ENCODE measurements at regions not wholly inside any gene's neighbourhood (a gene's known extent, or its start where the extent isn't known, plus 50 kb on each side); places are given as distances from the start of the nearest gene placed in this dataset.
"Not testable (repeated sequence)": the region's sequence is repeated elsewhere in the genome, so short reads cannot be mapped to it uniquely, and the experiment has no call there.

GRCh38 chr1:143764831-143765230, 207.0 kb downstream of the FAM72C start:
- DNase-seq (ENCODE audit: low spot score); H3K4me3 ChIP-seq (ENCODE audit: severe bottlenecking); ATAC-seq (ENCODE audit: low read depth); H3K27me3 ChIP-seq (ENCODE audit: insufficient read depth, poor library complexity, severe bottlenecking); H3K9me3 ChIP-seq (ENCODE audit: severe bottlenecking); H3K36me3 ChIP-seq (ENCODE audit: low read depth); H3K4me1 ChIP-seq (ENCODE audit: insufficient read depth, poor library complexity, severe bottlenecking); H3K27ac ChIP-seq (ENCODE audit: poor library complexity, severe bottlenecking): not testable (repeated sequence)

GRCh38 chr1:143760366-143760765, 211.4 kb downstream of the FAM72C start:
- not testable (repeated sequence) for H3K9me3 ChIP-seq (ENCODE audit: severe bottlenecking); H3K4me1 ChIP-seq (ENCODE audit: insufficient read depth, poor library complexity, severe bottlenecking); ATAC-seq (ENCODE audit: low read depth); H3K27ac ChIP-seq (ENCODE audit: poor library complexity, severe bottlenecking); H3K36me3 ChIP-seq (ENCODE audit: low read depth); DNase-seq (ENCODE audit: low spot score); H3K27me3 ChIP-seq (ENCODE audit: insufficient read depth, poor library complexity, severe bottlenecking); H3K4me3 ChIP-seq (ENCODE audit: severe bottlenecking)

DNA sequence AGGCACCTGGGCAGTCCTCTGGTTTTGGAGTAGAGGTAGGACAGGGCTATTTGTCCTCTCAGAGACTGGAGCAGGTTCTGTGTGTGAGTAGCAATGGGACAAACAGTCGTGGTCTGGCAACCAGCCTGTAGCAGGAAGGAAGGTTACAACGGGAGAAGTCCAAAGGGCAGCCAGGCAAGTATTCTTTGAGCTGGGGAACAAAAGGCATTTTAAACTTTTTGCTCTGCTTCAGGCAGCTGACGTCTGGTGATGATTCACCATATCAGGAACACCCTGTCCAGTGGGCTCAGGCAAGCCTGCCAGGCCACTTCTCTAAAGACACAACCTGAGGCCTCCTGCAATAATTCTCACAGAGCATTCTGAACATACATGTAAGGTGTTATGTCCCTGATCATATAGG, 215.8 kb downstream of the FAM72C start:
- peak; percentile 89 for ATAC-seq (ENCODE audit: low read depth)

DNA sequence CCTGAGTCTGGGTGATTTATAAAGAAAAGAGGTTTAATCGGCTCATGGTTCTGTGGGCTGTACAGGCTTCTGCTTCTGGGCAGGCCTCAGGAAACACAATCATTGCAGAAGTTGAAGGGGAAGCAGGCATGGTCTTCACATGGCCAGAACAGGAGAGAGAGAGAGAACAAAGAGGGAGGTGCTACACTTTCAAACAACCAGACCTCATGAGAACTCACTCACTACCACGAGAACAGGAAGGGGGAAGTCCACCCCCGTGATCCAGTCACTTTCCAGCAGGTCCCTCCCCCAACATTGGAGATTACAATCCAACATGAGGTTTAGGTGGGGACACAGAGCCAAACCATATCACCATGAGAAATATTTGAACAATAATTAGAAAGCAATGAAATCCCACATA, 222.9 kb downstream of the FAM72C start:
- no peak for DNase-seq (ENCODE audit: low spot score)
- Histone ChIP-seq H3K4me1 (ENCODE audit: insufficient read depth, poor library complexity, severe bottlenecking) (no peaks in the 10 kb centered on the region), H3K4me3 (ENCODE audit: severe bottlenecking) (no peak overlapping the region), H3K36me3 (ENCODE audit: low read depth) (no peaks in the 10 kb centered on the region), H3K9me3 (ENCODE audit: severe bottlenecking) (no peaks in the 10 kb centered on the region), H3K27me3 (ENCODE audit: insufficient read depth, poor library complexity, severe bottlenecking) (no peaks in the 10 kb centered on the region), H3K27ac (ENCODE audit: poor library complexity, severe bottlenecking) (no peak overlapping the region)
- ATAC-seq (ENCODE audit: low read depth) = no peak
- TF ChIP-seq, protein P1, sequence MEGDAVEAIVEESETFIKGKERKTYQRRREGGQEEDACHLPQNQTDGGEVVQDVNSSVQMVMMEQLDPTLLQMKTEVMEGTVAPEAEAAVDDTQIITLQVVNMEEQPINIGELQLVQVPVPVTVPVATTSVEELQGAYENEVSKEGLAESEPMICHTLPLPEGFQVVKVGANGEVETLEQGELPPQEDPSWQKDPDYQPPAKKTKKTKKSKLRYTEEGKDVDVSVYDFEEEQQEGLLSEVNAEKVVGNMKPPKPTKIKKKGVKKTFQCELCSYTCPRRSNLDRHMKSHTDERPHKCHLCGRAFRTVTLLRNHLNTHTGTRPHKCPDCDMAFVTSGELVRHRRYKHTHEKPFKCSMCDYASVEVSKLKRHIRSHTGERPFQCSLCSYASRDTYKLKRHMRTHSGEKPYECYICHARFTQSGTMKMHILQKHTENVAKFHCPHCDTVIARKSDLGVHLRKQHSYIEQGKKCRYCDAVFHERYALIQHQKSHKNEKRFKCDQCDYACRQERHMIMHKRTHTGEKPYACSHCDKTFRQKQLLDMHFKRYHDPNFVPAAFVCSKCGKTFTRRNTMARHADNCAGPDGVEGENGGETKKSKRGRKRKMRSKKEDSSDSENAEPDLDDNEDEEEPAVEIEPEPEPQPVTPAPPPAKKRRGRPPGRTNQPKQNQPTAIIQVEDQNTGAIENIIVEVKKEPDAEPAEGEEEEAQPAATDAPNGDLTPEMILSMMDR (IDR thresholded peaks at IDR 0.05; ENCODE audit: poor library complexity, severe bottlenecking) = no peak

More for the DNA sequence above, 215.8 kb downstream of the FAM72C start:
- not testable (repeated sequence) for DNase-seq (ENCODE audit: low spot score); H3K4me1 ChIP-seq (ENCODE audit: insufficient read depth, poor library complexity, severe bottlenecking); H3K9me3 ChIP-seq (ENCODE audit: severe bottlenecking); H3K27ac ChIP-seq (ENCODE audit: poor library complexity, severe bottlenecking); H3K4me3 ChIP-seq (ENCODE audit: severe bottlenecking); H3K36me3 ChIP-seq (ENCODE audit: low read depth); H3K27me3 ChIP-seq (ENCODE audit: insufficient read depth, poor library complexity, severe bottlenecking)

DNA sequence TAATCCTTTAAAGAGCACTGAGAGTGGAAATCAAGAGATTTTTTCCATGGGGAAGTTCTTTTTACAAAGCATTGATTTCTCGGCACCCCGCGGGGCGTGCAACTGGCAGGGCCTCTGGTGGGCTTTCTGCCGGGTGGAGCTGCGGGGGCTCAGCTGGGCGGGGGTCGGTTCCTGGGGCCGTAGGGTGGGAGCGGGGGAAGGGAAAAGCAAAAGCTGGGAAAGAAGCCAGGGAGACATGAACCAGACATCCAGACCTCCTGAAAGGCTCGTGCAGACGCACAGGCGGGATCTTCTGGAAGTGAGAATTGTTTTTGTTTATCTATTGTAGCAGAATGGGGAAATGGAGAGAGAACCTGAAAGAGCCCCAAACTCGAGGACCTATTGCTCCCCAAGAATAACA, 235.2 kb downstream of the FAM72C start:
- Histone ChIP-seq H3K27ac (ENCODE audit: poor library complexity, severe bottlenecking) (no peak overlapping the region), H3K4me1 (ENCODE audit: insufficient read depth, poor library complexity, severe bottlenecking) (no peaks in the 10 kb centered on the region), H3K4me3 (ENCODE audit: severe bottlenecking) (peak overlapping the region; percentile 30), H3K27me3 (ENCODE audit: insufficient read depth, poor library complexity, severe bottlenecking) (peaks cover 25% of the 10 kb centered on the region), H3K36me3 (ENCODE audit: low read depth) (no peaks in the 10 kb centered on the region), H3K9me3 (ENCODE audit: severe bottlenecking) (no peaks in the 10 kb centered on the region)
- no peak for DNase-seq (ENCODE audit: low spot score)
- TF ChIP-seq, protein P1 (IDR thresholded peaks at IDR 0.05; ENCODE audit: poor library complexity, severe bottlenecking) = no peak
- no peak for ATAC-seq (ENCODE audit: low read depth)

GRCh38 chr1:143735764-143736461, 235.9 kb downstream of the FAM72C start:
- H3K9me3 ChIP-seq (ENCODE audit: severe bottlenecking) = no peaks in the 10 kb centered on the region
- TF ChIP-seq, protein P1 (IDR thresholded peaks at IDR 0.05; ENCODE audit: poor library complexity, severe bottlenecking) = no peak
- H3K27ac ChIP-seq (ENCODE audit: poor library complexity, severe bottlenecking) = no peak overlapping the region
- DNase-seq (ENCODE audit: low spot score) (no peak), ATAC-seq (ENCODE audit: low read depth) (peak; percentile 81)
- H3K27me3 ChIP-seq (ENCODE audit: insufficient read depth, poor library complexity, severe bottlenecking) = peaks cover 25% of the 10 kb centered on the region
- H3K4me3 ChIP-seq (ENCODE audit: severe bottlenecking) = peak overlapping the region; percentile 30
- no peaks in the 10 kb centered on the region for H3K36me3 ChIP-seq (ENCODE audit: low read depth)
- H3K4me1 ChIP-seq (ENCODE audit: insufficient read depth, poor library complexity, severe bottlenecking) = no peaks in the 10 kb centered on the region

DNA sequence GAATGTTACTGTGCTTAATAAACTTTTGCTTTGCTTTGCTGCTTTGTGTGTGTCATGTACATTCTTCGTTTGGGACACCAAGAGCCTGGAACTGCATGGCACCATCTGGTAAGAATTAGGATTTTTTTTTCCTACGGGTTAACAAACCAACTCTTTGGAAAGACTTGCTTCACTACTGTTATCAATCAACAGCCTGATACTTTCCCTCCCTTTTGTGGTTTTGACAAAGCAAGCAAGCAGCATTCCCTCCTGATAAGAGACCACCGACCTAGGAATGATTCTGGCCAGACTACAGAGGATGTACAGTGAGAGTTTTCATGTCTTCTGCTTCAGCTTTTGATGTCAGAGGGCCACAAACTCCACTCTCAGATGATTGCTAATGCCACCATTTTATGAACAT, 237.5 kb downstream of the FAM72C start:
- not testable (repeated sequence) for H3K9me3 ChIP-seq (ENCODE audit: severe bottlenecking); H3K4me1 ChIP-seq (ENCODE audit: insufficient read depth, poor library complexity, severe bottlenecking); ATAC-seq (ENCODE audit: low read depth); H3K27ac ChIP-seq (ENCODE audit: poor library complexity, severe bottlenecking); H3K4me3 ChIP-seq (ENCODE audit: severe bottlenecking); DNase-seq (ENCODE audit: low spot score); H3K36me3 ChIP-seq (ENCODE audit: low read depth)
- peaks cover 25% of the 10 kb centered on the region for H3K27me3 ChIP-seq (ENCODE audit: insufficient read depth, poor library complexity, severe bottlenecking)

DNA sequence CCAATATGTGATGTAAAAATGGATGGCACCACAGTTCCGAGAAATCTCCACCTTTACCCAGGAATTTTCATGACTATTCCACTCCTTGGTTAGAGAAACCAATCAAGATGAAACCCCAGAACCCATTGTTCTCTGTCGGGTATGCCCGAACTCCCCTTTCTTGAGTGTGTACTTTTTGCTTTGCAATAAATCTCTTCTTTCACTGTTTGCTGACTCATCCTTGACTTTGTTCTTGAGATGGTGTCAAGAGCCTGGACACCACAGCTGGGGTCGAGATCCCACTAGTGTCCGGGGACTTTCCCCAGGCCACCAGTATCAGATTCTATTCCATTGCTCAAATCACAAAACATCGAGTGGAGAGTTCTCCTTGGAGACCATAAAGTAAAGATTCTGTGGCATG, 240.9 kb downstream of the FAM72C start:
- DNase-seq (ENCODE audit: low spot score); ATAC-seq (ENCODE audit: low read depth); H3K4me1 ChIP-seq (ENCODE audit: insufficient read depth, poor library complexity, severe bottlenecking): not testable (repeated sequence)

GRCh38 chr1:143729449-143730111, 242.2 kb downstream of the FAM72C start:
- H3K27me3 ChIP-seq (ENCODE audit: insufficient read depth, poor library complexity, severe bottlenecking) = peaks cover 14% of the 10 kb centered on the region
- H3K4me3 ChIP-seq (ENCODE audit: severe bottlenecking); H3K4me1 ChIP-seq (ENCODE audit: insufficient read depth, poor library complexity, severe bottlenecking); H3K36me3 ChIP-seq (ENCODE audit: low read depth); H3K9me3 ChIP-seq (ENCODE audit: severe bottlenecking); H3K27ac ChIP-seq (ENCODE audit: poor library complexity, severe bottlenecking); DNase-seq (ENCODE audit: low spot score): not testable (repeated sequence)
- peak; percentile 71 for ATAC-seq (ENCODE audit: low read depth)

More for the DNA sequence above, 240.9 kb downstream of the FAM72C start:
- H3K36me3 ChIP-seq (ENCODE audit: low read depth); H3K27ac ChIP-seq (ENCODE audit: poor library complexity, severe bottlenecking); H3K9me3 ChIP-seq (ENCODE audit: severe bottlenecking); H3K4me3 ChIP-seq (ENCODE audit: severe bottlenecking): not testable (repeated sequence)
- H3K27me3 ChIP-seq (ENCODE audit: insufficient read depth, poor library complexity, severe bottlenecking) = peaks cover 22% of the 10 kb centered on the region

Measured in RWPE2 (cell line).